H54 (cell line): ENCODE measurements at regions not wholly inside any gene's neighbourhood (a gene's known extent, or its start where the extent isn't known, plus 50 kb on each side); places are given as distances from the start of the nearest gene placed in this dataset.
"Not testable (repeated sequence)": the region's sequence is repeated elsewhere in the genome, so short reads cannot be mapped to it uniquely, and the experiment has no call there.

Source experiments
- DNase-seq: peaks from one replicate; pipeline ENCODE4 v3.0.0; 2011; ENCODE audit warnings: low spot score, mixed read lengths; ENCODE audit not compliant: insufficient read length
- FAIRE-seq: peaks from 3 replicates; lab custom pipeline; 2011; peaks lifted over from hg19 to GRCh38; lab: Jason Lieb, UNC
- POLR2A ChIP-seq: IDR thresholded peaks from 2 replicates; pipeline ENCODE4 v1.6.1; 2011; ENCODE audit warnings: low read depth, mild to moderate bottlenecking, low read length

DNA sequence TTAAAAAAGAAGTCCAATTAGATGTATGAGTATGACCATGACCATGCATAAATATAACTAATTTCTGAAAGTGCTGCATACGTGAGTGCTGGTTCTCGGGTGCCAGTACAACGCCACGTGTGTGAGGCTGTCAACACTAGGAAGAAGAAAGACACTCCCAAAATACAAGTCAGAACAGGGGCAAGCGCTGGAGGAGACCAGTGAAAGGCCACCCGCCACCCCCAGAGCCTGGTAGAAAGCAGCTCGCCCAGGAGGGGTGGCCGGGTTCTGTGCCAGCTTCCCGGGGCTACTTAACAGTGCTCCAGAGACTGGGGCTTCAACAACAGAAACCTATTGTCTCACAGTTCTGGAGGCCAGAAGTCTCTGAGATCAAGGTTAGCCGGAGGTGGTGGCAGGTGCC is 147.6 kb downstream of the RTP5 start:
- FAIRE-seq, result no peak
- no peak for TF ChIP-seq POLR2A

DNA sequence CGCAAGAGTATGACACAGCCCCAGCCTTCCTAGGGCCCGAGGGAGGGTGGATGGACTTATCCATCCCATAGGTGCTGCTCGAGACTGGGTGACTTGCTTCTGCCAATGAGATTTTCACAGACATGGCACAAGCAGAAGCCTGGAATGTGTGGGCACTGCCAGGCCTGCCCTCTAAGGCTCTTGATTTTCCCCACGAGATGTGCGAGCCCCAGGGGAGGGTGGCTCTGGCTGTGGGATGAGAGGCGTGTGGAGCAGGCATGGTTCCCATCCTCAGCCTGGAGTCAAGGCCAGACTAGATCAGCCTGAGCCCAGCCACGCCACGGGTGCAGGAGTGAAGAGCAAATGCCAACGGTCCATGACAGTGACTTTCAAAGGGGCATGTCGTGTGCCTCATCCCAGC is 148.9 kb downstream of the RTP5 start:
- not testable (repeated sequence) for DNase-seq, FAIRE-seq

More for the DNA sequence above, 147.6 kb downstream of the RTP5 start:
- no peak for DNase-seq

DNA sequence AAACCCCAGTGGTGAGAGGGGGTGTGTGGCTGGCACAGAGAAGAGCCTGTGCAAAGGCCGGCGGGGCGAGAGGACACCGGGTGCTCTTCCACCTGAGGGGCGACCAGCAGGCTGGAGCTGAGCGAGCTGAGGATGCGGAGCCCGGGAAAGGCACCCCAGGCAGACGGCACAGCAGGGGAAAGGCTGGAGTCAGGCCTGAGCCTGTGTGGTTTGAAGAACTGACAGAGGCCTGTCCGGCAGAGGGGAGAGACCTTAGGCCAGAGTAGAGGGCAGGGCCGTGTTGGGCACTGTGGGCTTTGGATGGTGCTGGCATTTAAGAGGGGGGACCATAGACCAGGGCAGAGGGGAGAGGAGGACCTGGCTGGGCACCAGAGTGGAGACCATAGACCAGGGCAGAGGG is 149.8 kb downstream of the RTP5 start:
- no peak for FAIRE-seq
- DNase-seq, result no peak
- no peak for TF ChIP-seq POLR2A

DNA sequence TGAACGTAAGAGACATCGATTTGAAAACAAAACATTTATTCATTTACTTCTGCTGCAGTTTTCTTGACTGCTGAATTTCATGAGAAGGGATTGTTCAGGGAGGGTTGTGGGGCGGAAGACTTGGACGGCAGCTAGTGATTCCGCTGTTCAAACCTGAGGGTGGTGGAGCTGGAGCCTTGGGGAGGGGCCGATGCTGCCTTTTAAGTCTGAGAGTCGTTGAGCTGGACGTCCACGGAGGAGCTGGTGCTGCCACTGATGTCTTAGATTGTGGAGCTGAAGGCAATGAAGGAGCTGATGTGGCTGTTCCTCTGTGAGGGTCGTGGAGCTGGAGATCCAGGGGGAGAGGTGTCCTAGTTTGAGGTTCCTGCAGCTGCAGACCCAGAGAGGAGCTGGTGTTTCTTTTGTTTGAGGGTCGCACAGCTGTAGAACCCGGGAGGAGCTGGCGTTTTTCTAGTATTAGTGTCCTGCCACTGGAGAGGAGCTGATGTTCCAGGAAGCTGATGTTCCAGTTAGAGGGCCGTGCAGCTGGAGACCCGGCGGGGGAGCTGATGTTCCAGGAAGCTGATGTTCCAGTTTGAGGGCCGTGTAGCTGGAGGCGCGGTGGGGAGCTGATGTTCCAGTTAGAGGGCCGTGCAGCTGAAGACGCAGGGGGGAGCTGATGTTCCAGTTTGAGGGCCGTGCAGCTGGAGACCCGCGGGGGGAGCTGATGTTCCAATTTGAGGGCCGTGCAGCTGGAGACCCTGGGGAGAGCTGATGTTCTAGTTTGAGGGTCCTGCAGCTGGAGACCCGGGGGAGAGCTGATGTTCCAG is 150.9 kb downstream of the RTP5 start:
- no peak for DNase-seq
- no peak for FAIRE-seq
- TF ChIP-seq POLR2A, result no peak

DNA sequence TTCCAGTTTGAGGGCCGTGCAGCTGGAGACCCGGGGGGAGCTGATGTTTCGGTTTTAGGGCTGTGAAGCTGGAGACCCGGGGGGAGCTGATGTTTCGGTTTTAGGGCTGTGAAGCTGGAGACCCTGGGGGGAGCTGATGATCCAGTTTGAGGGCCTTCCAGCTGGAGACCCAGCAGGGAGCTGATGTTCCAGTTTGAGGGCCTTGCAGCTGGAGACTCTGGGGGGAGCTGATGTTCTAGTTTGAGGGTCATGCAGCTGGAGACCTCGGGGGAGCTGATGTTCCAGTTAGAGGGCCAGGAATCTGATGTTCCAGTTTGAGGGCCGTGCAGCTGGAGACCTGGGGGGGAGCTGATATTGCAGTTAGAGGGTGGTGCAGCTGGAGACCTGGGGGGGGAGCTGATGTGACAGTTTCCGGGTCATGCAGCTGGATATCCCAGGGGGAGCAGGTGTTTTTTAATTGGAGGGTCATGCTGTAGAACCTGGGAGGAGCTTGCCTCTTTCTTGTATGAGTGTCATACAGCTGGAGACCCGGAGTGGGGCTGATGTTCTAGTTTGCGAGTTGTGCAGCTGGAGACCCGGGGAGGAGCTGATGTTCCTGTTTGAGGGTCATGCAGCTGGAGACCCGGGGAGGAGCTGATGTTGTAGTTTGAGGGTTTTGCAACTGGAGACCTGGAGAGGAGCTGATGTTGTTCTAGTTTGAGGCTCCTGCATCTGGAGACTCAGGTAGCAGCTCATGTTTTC is 153.2 kb downstream of the RTP5 start:
- no peak for FAIRE-seq
- TF ChIP-seq POLR2A, result no peak
- DNase-seq, result no peak

DNA sequence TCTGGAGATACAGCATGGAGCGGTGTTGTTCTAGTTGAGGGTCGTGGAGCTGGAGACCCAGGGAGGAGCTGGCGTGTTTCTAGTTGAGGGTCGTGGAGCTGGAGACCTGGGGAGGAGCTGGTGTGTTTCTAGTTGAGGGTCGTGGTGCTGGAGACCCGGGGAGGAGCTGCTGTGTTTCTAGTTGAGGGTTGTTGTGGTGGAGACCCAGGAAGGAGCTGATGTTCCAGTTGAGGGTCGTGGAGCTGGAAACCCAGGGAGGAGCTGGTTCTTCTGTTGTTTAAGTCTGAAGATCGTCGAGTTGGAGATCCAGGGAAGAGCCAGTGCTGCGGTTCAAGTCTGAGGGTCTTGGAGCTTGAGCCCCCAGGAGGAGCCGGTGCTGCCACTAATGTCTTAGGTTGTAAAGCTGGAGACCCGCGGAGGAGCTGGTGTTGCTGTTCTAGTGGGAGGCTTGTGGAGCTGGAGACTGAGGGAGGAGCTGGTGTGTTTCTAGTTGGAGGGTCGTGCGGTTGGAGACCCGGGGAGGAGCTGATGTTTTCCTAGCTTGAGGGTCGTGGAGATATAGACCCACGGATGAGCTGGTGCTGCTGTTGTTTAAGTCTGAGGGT is 155.3 kb downstream of the RTP5 start:
- no peak for TF ChIP-seq POLR2A
- FAIRE-seq (no peak), DNase-seq (no peak)

DNA sequence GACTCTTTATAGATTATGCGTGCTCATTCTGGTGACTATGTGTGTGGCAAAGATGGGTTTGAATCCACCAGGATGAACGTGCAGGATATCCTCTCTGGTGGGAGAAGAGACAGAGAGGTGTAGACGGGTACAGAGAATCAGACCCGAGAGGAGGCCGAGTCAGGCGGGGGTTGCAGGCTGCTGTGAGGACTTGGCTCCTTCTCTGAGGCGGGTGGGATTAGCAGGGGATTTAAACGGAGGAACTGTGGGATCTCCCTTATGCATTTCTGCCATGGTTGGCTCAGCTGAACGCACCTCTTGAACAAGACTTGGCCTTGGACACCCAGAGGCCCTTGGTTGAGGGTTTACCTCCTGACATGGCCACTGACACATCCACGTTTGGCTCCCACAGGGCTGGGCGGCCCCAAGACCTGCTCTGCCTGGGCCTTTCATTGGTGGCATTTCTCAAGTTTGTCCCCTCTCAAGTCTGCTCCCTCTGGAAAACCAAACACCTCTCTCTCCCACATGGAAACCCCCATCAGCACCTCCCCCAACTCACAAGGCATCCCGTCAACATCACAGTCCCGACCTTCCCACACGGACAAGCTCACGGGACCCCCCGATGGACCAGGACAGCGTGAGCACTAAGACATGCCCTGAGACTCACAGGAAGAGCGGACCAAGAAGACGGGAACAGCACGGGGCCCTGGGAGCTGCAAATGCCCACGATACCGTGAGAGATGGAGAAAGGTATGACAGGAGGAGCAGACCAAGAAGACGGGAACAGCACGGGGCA is 158.3 kb downstream of the RTP5 start:
- DNase-seq (no peak), FAIRE-seq (no peak)
- TF ChIP-seq POLR2A, result no peak

DNA sequence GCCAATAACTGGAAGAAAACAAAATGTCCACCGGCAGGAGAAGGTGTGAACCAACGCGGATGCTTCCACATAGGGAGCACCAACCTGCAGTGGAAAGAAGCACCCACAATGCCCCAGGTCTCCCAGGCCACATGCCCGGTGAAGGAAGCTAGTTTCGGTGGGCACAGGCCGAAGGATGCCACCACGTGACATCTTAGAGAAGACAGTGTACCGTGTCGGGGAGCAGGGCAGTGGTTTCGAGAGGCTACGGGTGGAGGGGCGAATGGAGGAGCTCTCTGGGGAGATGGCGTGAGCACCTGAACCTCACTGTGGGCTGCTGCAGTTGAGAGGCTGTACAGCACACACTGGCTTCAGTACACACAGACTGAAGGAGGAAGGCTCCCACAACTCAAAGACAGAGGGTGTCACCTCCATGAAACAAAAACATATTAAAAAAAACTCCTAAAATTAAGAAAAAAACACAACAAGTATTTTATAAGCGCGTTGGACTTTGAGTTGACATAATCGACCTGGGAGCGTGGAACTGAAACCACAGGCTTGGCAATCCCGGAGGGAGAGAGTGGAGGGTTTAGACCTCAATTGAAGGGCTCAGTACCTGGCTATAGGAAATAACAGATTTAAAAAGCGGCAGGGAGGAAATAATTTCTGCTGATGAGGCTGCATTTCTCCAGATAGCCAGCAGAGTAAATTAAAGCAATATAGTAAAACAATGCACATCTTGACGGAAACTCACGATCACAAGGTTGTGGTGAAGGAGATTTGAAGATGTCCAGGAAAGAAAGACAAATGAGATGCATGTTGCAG is 160.1 kb downstream of the RTP5 start:
- no peak for FAIRE-seq
- TF ChIP-seq POLR2A, result no peak
- DNase-seq, result no peak

DNA sequence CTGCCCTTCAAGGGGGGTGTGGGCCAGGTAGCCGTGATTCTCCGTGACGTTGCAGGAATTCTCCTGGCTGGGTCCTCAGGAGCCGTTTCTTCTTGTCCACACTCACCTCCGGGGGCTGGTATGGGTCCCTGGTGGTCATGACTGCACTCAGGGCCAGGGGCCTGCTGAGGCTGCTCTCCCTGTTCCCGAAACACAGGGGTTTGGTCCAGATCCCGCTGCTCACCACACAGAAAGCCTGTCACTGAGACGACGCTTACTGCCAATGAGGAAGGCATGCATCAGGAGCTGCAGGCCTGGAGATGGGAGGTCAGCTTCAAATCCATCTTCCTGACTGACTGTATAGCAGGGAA is 160.7 kb downstream of the RTP5 start:
- FAIRE-seq, result no peak
- DNase-seq, result no peak
- TF ChIP-seq POLR2A, result no peak

DNA sequence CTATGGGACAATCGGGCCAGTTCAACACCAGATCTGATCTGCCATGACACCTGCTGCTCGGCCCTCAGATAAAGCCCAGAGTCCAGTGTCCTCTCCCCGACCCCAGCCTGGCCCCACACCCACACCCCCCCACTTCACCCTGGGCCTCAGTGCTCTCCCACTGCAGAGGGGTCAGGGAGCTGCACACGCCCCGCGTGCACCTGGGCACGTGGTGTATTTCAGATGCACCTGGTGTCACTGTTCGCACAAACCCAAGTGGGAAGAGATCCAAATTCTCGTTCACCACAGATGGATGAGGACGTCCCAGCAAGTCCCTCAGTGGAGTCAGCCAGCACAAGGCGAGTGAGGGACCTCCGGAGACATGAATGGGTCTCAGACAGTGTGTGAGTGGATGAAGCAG is 161.3 kb downstream of the RTP5 start:
- no peak for TF ChIP-seq POLR2A
- DNase-seq (no peak), FAIRE-seq (no peak)

DNA sequence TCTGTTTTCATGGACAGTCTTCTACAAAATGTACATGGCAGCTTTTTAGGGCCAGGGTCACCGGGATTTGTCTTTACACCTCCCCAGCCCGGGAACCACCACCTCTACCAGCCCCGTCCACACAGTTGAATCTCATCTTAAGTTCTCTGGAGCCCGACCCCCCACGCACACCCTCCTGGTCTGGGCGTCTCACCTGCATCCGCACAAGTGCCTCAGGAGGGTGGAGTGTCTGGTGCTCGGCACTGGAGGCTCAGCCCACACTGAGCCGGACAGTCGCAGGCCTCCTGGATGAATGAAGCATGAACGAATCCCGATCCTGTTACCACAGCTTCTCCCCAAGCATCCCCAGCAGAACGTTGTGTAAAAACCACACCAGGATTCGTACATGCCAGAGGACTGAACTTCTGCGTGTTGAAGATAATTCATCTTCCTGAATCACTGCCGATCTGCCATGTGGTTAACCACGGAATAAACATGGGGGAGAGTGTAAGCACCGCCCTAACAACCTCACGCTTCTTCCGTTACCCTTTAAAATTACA is 162.0 kb downstream of the RTP5 start:
- no peak for TF ChIP-seq POLR2A
- FAIRE-seq, result peak; percentile 93
- DNase-seq, result peak; percentile 80

DNA sequence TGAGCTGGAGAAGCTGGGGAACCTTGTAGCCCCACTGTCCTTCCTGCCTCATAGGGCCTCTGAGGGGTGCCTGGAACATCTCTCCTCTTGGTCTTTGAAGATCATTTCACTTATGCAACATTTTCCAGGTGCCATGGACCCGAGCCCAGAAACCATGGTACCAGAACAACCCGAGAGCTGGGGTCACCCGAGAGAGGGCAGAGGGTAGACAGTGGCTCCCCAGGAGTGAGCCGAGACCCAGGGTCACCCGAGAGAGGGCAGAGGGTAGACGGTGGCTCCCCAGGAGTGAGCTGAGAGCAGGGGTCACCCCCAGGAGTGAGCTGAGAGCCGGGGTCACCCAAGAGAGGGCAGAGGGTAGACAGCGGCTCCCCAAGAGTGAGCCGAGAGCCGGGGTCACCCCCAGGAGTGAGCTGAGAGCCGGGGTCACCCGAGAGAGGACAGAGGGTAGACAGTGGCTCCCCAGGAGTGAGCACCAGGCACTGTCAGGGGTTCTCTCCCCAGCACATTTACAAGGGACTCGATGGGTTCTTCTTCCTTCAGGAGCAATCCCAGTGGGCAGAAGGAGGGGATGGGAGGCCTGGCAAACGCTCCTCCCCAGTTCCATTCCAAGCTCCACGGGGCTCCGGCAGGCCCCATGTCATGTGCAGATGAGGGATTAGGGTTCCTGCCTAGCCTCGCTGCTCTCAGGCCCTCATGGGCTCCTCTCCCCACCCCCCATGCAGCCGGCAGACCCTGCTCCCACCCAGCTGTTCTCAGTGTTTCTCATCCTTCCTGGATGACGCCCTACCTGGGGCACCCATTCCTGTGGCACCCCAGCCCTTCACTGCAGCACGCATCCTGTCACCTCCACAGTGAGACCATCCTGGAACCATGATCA is 163.5 kb downstream of the RTP5 start:
- no peak for FAIRE-seq
- DNase-seq, result no peak
- no peak for TF ChIP-seq POLR2A

DNA sequence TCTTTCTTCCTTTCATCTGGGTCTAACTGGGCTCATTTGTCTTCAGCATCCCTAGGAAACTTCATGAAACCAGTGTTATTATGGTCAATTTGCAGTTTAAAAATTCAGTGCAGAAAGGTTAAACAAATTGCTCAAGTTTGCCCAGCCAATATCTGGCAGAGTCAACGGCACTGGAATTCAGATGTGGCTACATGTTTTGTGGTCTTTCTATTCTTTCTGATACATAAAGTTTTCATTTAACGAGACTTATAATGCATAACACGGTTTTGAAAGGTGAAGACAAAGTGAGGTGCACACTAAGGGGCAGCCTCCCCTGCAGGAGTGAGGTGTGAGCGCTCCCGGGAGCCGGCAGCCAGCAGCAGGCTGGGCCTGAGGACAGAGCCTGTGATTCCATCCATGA is 164.6 kb downstream of the RTP5 start:
- TF ChIP-seq POLR2A, result no peak
- DNase-seq, result no peak
- no peak for FAIRE-seq
